OCI-LY7 (cell line): ENCODE measurements at regions not wholly inside any gene's neighbourhood (a gene's known extent, or its start where the extent isn't known, plus 50 kb on each side); places are given as distances from the start of the nearest gene placed in this dataset.

Experiments
- CTCF ChIP-seq: fragments of 200-600 bp; sonication (generic); conservative IDR thresholded peaks from 2 replicates; pipeline ENCODE4 v1.5.1; 2014; ENCODE audit warnings: mild to moderate bottlenecking, antibody characterized with exemption, low read length, moderate library complexity, mixed read lengths
- EZH2phosphoT487 ChIP-seq: fragments of 200-600 bp; sonication (generic); IDR thresholded peaks from 2 replicates; pipeline ENCODE4 v1.6.1; 2018; ENCODE audit warnings: low read depth, borderline replicate concordance, mild to moderate bottlenecking, mixed run types, antibody characterized with exemption, low read length, moderate library complexity, mixed read lengths

- TF ChIP-seq CTCF: no peak
- no peak for TF ChIP-seq EZH2phosphoT487
These were observed 90.3 kb downstream of the BARX1 start for GRCh38 chr9:93864840-93865239.
